GM19455 (cell line): ENCODE measurements at regions not wholly inside any gene's neighbourhood (a gene's known extent, or its start where the extent isn't known, plus 50 kb on each side); places are given as distances from the start of the nearest gene placed in this dataset.

Source experiments
- ATAC-seq: cut with Tn5 transposase; IDR thresholded peaks from one replicate; pipeline ENCODE4 v1.9.1; 2021; ENCODE audit not compliant: unreplicated experiment

GRCh38 chr5:6274846-6275543, 103.4 kb downstream of the MED10 start:
- no peak for ATAC-seq

- no peak for ATAC-seq
Measured at GRCh38 chr5:6273749-6274148, 104.6 kb downstream of the MED10 start.

GRCh38 chr5:6273090-6273735, 105.1 kb downstream of the MED10 start:
- ATAC-seq, result no peak

- no peak for ATAC-seq
Measured at GRCh38 chr5:6269925-6270324, 108.4 kb downstream of the MED10 start.

GRCh38 chr5:6266671-6267197, 111.6 kb downstream of the MED10 start:
- ATAC-seq, result no peak

- no peak for ATAC-seq
Measured at GRCh38 chr5:6264394-6264793, 114.0 kb downstream of the MED10 start.

- no peak for ATAC-seq
Measured at GRCh38 chr5:6262651-6263363, 115.5 kb downstream of the MED10 start.

GRCh38 chr5:6261668-6262067, 116.7 kb downstream of the MED10 start:
- no peak for ATAC-seq

- no peak for ATAC-seq
Measured at GRCh38 chr5:6261256-6261655, 117.1 kb downstream of the MED10 start.

GRCh38 chr5:6260846-6261245, 117.5 kb downstream of the MED10 start:
- no peak for ATAC-seq

GRCh38 chr5:6256901-6257300, 121.4 kb downstream of the MED10 start:
- no peak for ATAC-seq

- ATAC-seq, result no peak
Measured at GRCh38 chr5:6255956-6256355, 122.4 kb downstream of the MED10 start.

- no peak for ATAC-seq
Measured at GRCh38 chr5:6253846-6254245, 124.5 kb downstream of the MED10 start.

GRCh38 chr5:6253281-6253680, 125.1 kb downstream of the MED10 start:
- ATAC-seq, result no peak

- no peak for ATAC-seq
Measured at GRCh38 chr5:6252581-6252980, 125.8 kb downstream of the MED10 start.

GRCh38 chr5:6251565-6252102, 126.7 kb downstream of the MED10 start:
- no peak for ATAC-seq

- no peak for ATAC-seq
Measured at GRCh38 chr5:6250121-6250520, 128.2 kb downstream of the MED10 start.

- no peak for ATAC-seq
Measured at GRCh38 chr5:6248132-6248531, 130.2 kb downstream of the MED10 start.

GRCh38 chr5:6246820-6247437, 131.4 kb downstream of the MED10 start:
- no peak for ATAC-seq

- ATAC-seq, result no peak
Measured at GRCh38 chr5:6244339-6244714, 134.0 kb downstream of the MED10 start.

GRCh38 chr5:6243706-6244338, 134.5 kb downstream of the MED10 start:
- ATAC-seq, result no peak
